ENCODE measurements at regions not wholly inside any gene's neighbourhood (a gene's known extent, or its start where the extent isn't known, plus 50 kb on each side); places are given as distances from the start of the nearest gene placed in this dataset.
"Not testable (repeated sequence)": the region's sequence is repeated elsewhere in the genome, so short reads cannot be mapped to it uniquely, and the experiment has no call there.

DNA sequence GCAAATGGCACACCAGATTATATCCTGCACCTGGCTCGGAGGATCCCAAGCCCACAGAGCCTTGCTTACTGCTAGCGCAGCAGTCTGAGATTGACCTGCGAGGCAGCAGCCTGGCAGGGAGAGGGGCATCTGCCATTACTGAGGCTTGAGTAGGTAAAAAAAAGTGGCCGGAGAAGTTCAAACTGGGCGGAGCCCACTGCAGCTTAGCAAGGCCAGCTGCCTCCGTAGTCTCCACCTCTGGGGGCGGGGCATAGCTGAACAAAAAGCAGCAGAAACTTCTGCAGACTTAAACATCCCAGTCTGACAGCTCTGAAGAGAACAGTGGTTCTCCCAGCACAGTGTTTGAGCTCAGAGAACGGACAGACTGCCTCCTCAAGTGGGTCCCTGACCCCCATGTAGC lies 85.4 kb upstream of the TMEM170B start:
- not testable (repeated sequence) for DNase-seq (ENCODE audit: low spot score)

DNA sequence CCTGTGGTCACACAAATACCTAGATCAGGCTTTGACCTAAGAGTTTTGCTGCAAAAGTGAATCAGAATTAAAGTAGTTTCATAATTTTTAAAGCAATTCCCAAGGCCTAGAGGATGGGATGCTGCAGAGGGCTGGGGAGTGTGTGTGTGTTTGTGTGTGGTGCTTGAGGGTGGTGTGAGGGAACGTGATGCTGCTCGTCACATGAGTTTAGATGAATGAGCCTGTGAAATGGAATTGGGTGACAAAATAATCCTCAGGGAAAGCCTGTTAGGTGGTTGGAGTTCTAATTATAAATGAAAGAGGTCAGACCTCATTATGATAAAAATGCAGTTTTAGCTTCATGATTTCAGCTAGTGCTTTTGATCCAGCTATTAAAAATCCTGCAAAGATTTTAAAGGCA lies 87.5 kb upstream of the TMEM170B start:
- no peak for DNase-seq (ENCODE audit: low spot score)

DNA sequence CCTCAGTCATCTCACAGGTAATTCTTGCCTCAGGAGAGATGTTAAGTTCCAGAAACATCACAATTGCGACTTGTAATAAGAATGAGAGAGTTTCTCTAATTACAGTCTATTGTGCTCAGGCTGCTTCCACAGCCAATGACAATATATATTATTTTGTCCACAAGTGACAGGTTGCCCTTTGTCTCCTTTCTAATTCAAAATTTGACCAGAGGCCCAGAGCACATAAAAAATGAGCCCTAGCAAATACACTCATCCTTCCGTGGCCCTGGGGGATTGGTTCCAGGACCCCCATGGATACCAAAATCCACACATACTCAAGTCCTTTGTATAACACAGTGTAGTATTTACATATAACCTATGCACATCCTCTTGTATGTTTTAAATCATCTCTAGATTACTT lies 88.1 kb upstream of the TMEM170B start:
- no peak for DNase-seq (ENCODE audit: low spot score)

DNA sequence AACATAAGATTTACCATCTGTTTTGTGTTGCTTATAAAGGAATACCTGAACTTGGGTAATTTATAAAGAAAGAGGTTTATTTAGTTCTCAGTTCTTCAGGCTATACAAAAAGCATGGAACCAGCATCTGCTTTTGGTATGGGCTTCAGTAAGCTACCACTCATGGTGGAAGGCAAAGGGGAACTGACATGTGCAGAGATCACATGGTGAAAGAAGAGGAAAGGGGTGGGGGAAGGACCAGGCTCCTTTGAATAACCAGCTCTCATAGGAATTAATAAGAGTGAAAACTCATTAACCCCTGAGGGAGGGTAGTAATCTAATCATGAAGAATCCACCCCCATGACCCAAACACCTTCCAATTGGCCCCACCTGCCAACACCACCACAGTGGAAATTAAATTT lies 89.5 kb upstream of the TMEM170B start:
- DNase-seq (ENCODE audit: low spot score), result no peak

DNA sequence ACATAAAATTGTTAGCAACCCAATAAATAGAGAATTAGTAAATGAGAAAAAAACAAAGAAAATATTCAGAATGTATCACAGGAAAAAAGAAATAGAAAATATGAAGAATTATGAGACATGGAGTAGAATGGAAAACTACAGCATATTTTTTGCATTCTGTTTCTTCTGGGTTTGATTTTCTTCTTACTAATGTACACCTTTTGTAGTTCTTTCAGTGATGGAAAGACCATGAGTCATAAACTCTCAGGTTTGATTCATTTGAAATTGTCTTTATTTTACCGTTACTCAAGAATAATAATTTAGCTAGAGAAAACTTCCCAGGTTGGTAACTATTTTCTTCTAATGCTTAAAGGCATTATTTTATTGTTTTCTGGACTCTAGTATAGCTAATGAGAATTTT lies 90.3 kb upstream of the TMEM170B start:
- no peak for DNase-seq (ENCODE audit: low spot score)

DNA sequence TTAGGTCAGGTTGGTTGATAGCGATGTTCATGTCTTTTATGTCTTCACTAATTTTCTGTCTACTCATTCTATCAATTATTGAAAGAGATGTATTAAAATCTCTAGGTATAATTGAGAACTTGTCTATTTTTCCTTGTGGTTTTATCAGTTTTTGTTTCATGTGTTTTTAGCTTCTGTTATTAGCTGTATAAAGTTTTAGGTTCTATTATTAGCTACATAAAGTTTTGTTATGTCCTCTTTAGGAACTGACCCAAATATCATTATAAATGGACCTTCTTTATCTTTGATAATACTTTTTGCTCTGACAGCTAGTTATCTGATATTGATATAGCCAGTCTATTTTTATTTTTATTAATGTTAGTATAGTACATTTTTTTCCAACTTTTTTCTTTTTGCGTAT lies 92.4 kb upstream of the TMEM170B start:
- no peak for DNase-seq (ENCODE audit: low spot score)

DNA sequence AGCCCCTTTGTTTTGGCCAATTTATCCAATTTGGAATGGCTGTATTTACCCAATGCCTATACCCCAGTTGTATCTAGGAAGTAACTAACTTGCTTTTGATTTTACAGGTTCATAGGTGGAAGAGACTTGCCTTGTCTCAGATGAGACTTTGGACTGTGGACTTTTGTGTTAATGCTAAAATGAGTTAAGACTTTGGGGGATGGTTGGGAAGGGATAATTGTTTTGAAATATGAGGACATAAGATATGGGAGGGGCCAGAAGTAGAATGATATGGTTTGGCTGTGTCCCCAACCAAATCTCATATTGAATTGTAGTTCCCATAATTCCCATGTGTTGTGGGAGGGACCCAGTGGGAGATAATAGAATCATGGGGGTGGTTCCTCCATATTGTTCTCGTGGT lies 94.4 kb upstream of the TMEM170B start:
- not testable (repeated sequence) for DNase-seq (ENCODE audit: low spot score)

DNA sequence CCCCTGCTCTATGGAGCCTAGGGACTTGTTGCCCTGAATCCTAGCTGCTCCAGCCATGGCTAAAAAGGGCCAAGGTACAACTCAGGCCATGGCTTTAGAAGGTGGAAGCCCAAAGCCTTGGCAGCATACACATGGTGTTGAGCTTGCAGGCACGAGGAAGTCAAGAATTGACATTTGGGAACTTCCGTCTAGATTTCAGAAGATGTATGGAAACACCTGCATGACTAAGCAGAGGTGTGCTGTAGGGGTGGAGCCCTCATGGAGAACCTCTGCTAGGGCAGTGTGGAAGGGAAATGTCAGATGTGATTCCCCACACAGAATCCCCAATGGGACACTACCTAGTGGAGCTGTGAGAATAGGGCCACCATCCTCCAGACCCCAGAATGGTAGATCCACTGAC lies 95.1 kb upstream of the TMEM170B start:
- no peak for DNase-seq (ENCODE audit: low spot score)

DNA sequence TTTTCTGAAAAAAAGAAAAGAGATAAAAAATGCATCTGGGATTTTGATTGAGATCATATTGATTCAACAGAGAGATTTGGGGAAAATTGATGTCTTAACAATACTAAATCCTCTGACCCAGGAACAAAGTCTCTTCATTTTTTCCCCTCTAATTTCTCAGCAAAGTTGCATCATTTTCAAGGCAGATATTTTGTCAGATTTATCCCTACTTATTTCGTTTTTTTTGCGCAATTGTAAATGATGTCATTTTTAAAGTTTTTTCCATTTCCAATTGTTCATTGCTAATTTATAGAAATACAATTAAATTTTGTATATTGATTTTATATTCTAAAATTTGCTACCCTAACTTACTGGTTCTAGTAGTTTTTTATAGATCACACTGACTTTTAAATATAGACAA lies 97.7 kb upstream of the TMEM170B start:
- no peak for DNase-seq (ENCODE audit: low spot score)

DNA sequence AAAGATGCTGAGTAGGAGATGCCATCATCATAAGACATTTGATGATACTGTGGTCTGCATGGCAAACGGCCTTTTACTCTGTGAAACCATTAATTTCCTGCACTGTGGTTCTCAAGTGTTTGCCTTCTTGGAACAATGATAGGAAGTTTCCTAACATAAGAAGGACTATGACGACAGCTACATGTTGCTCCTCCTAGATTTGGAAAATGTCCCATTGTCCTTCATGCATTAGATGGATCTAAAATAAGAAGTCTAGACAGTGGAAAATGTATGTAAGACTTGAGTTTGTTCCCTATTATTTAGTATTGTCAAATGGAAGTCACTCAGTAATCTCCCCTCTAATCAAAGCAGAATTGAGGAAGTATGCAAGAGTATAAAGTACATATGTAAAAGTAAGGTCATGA lies 98.5 kb upstream of the TMEM170B start:
- DNase-seq (ENCODE audit: low spot score), result no peak

DNA sequence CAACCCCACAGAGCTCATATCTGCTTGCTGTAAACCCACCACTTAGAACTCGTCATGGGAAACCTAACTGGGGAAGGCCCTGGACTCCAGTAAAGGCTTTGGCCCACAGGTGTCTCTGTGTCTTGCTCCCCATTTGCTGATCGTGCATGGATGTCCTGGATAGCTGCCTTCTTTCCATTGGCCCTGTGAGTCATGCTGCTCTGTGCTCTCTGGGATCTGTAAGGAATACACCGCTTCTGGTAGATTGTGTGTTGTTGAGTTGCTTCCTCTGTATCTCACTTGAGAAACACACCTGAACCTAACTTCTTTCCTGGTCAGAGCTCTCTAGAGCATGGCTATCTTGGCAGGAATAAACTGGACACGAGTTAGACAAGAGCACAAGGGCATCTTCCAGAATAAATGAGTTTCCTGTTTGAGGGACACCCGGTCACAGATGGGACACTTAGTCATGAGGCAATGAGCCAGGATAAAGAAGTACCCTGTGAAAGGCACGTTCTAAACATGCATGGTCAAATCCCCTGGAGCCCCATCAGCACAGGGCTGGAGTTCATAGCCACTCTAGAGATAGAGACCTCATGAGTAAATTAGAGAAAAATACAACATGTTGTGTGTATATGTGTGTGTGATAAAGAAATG lies 99.6 kb upstream of the TMEM170B start:
- DNase-seq (ENCODE audit: low spot score), result no peak

DNA sequence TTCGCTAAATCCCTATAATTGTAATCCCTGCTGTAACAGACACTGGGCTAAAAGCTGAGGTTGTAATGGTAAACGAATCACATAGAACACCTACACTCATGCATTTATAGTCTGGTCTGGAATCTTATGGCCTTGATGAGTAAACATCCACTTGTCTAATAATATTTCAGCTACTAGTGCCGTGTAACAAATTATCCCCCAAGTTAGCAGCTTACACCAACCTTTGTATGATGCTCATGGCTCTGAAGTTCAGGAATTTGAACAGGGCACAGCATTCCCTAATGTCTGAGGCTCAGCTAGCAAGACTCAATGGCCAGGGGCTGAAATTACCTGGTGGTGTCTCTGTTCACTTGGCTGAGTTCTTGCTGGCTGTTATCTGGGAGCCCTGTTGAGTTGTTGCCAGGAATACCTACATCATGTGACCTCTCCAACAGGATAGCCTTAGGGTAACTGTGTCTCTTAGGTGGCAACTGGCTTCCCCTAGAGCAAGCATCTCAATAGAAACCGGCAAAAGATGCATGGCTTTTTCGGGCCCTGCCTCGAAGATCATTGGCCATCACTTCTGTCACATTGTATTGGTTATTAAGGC lies 100.9 kb upstream of the TMEM170B start:
- no peak for DNase-seq (ENCODE audit: low spot score)

DNA sequence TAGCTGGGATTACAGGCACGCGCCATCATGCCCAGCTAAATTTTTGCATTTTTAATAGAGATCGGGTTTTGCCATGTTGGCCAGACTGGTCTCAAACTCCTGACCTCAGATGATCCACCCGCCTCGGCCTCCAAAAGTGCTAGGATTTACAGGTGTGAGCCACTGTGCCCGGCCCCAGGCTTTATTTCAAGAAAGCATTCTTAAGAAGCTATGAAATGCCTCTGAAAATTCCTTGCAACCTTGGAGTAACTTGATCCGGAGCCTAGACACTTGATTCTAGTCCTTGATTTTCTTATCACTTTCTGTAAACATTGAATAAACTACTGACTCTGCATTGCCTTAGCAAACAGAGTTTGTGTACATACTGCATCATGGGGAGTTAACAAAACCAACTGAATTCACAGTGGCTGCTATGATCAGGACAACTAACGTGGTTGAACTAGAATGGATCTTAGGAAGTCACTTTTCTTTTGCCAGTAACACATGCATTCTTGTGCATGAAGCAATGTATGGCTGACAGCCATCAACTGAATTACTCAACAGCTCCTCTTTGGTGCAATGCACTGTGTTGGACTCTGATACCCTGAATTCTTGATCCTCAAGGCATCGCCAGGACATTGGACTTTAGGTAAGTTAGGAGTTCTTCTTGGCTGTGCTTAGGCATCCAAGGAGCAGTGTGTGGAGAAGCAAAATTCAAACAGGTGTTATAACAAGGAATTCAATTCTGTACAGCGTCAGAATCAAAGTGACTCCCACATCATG lies 102.8 kb upstream of the TMEM170B start:
- DNase-seq (ENCODE audit: low spot score), result no peak

DNA sequence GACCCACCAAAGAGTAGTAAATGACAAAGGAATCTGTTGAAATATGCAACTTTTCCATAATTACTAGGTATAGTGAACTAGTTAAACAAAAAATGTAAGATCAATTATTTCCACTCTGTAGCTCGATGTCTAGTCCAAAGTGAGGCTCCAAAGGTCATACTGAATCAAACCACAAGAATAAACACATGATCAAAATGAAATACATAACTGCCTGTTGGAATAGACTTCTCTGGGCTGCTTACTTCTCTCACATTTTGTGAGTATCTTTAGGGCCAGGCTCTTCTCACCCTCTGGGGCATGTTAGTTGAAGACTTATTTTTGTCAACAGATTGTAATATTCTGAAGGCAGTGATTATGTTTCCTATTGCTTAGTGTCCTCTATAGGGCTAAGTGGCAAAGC lies 103.7 kb upstream of the TMEM170B start:
- DNase-seq (ENCODE audit: low spot score), result no peak

DNA sequence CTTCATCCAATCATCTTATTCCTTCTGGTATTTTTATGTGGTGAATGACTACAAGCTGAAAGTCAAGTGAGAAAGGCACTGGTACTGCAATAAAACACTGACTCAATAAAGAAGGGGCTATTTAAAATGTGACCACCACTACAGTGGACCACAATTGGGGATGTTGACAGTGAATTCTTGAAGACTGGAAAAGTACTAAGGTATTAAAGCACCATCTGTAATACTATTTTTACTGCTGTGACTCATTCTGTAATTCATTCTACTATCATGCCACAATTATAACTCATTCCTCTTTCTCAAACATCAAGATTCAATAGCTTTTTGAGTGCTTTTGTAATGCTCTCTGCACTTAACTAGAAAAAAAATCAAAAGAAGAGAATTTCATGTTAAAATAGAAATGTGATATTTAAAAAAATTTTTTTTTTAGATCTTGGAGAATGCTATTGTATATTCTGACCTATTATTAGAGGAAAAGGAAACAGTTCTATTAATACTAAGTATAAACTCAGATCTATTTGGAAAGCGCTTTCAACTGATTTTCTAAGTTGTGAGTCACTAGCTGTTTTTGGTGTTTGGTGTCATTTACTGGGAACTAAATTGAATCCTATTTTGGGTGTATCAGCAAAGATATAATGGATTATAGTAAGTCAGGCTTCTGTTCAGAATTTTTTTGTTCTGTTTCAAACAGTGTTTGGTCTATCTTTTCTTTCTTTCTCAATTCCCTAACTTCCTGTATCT lies 104.7 kb upstream of the TMEM170B start:
- no peak for DNase-seq (ENCODE audit: low spot score)

DNA sequence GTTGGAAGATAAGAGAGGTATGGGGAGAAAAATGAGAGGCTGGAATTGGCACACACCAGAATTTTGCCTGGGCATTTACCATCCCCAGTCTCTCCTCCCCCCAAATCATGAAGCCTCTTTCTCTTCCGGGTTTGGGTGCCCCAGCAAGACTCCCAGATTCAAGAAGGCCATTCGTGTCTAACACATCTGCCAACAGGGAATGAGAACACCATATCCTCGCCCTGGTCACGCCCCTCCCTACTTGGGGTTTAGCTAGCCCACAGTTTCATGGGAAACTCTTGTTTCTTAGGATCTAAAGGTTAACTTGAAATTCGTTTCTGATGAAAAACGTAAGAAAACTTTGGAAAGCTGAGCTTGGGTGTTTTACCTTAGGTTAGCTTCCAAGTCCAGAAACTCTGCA lies 105.5 kb upstream of the TMEM170B start:
- no peak for DNase-seq (ENCODE audit: low spot score)

DNA sequence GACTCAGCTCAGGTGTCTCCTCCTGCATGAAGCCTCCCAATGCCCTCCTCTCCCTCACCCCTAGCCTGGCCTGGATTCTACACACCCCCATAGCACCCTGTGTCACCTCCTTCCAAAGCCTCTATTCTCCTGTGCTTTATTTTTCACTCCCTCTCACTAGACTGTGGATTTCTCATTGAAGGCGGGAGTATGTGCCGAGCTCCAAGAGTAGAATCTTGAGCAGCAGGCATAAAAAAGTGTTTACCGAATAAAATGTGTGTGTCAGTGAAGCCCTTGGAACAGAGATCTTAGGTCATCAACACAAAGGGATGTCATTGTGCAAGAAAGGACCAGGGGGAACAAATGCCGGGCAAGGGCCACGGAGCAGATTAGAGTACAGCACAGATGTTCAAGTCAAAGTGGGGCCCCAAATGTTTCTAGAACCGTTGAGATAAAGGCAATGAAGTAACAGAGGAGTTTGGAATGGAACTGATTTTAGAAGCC lies 106.1 kb upstream of the TMEM170B start:
- DNase-seq (ENCODE audit: low spot score), result no peak

DNA sequence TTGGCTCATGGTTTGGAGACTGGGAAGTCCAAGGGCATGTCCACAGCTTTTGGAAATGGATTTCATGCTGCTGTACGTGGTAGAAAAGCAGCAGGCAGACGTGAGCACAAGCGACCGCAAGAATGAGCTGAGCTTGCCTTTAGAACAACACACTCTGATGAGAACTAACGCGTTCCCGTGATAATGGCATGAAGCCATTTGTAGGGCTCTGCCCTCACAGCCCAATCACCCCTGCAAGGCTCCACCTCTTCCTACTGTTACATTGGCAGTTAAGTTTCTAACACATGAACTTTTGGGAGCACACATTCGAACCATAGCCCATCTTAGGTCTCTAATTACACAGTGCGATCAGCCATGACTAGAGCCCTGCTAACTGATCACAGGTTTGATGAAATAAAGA lies 107.5 kb upstream of the TMEM170B start:
- no peak for DNase-seq (ENCODE audit: low spot score)

DNA sequence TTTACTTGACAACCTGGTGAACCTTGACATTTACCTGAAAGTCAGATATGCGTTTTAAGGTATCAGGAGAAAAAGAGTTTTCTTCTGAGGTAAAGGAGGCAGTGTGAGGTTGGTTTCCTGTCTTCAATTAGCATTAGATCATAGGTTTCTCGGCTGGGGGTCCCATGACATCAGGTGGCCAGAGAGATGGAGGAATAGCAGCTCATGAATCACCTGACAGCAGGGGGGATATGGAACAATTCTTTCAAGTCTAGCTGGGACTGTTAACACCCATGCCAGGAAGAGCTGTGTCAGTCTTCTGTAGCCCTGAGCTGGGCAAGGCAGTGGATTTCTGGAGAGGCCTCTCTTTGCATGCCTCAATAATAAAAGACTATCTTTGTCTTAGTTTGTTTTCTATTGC lies 108.0 kb upstream of the TMEM170B start:
- no peak for DNase-seq (ENCODE audit: low spot score)

DNA sequence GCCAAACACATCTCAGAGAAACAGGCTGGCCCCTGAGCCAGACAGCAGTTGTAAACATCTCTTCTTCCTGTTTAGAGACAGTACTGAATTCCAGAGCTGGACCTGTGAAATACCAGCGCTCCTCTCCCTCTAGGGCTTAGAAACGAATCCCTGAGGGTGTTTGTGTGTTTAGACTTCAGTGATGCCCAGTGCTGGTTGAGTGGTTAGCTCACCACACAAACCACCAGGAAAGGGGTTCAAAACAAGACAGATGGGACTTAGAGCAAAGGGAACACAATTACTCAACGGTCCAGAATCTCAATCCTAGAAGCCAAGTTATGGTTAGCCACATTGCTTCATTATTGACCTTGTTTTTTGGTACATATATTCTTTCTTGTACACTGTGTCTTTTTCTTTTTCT lies 108.7 kb upstream of the TMEM170B start:
- DNase-seq (ENCODE audit: low spot score), result no peak

DNA sequence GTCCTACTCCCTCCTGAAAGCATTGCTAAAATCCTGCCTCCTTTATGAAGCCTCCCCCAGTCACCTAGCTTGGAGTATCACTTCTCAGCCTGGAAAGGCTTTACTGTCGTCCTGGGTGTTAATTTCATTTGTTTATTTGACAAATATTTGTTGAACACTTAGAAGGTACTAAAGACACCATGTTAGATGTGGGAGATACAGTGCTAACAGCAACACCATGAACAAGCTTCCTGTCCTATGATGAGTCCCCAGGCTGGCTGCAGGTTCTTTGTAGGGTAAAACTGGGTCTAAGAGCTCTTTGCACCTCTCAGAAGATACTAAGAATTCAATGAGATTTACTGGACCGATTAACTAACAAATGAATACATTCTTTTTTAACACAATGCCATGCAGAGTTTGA lies 109.2 kb upstream of the TMEM170B start:
- no peak for DNase-seq (ENCODE audit: low spot score)

DNA sequence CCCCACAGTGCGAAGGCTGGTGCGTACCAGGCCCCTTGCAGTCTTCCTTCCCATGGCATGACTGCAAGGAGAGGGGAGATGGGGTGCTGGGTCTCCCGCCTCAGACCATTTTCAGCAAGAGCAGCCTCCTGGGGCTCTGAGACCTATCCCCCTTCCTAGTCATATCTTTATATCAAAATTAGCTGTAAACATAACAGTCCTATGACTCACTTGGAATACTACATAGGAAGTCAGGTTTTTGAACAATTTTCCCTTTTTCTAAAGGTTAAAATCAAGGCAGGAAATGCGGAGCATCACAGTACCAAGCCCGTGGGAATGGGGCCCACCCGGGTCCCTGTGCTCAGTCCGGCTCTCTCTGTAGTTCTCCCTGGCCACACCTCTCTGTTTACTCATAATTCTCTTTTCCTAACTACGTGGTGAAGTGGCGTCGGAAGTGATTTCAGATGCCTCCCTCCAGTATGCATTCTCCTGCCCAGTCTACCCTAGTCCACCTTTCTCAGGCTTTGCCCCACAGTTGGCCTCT lies 109.8 kb upstream of the TMEM170B start:
- no peak for DNase-seq (ENCODE audit: low spot score)

Measured in Ammon's horn (tissue), 1 donor.